Endothelial cell of umbilical vein (primary cell): ENCODE measurements at regions not wholly inside any gene's neighbourhood (a gene's known extent, or its start where the extent isn't known, plus 50 kb on each side); places are given as distances from the start of the nearest gene placed in this dataset.

Source experiments
- BruUV-seq: library from RNA; stranded (reverse); fragments of 400-500 nt; replicated peaks from 2 replicates; lab custom pipeline; 2021; lab: Mats Ljungman, UMichigan
- CTCF ChIA-PET: fragments of 300-600, 350-600 bp; sonication (Branson Sonifier 250); formaldehyde crosslinking; loops from one replicate; lab custom pipeline; 2021; ENCODE audit warnings: antibody characterized with exemption, inconsistent platforms; lab: Charles Lee
- POLR2A ChIA-PET: fragments of 300-600, 350-600 bp; sonication (Branson Sonifier 250); formaldehyde crosslinking; loops from one replicate; lab custom pipeline; 2021; ENCODE audit warnings: antibody characterized with exemption, inconsistent platforms; lab: Charles Lee
- DNase-seq: peaks from one replicate; pipeline ENCODE4 v3.0.0-alpha.2; 2011; ENCODE audit warnings: low read depth, low spot score
- FAIRE-seq: peaks from 2 replicates; lab custom pipeline; 2011; peaks lifted over from hg19 to GRCh38; lab: Jason Lieb, UNC
- H2AFZ ChIP-seq: 2 replicates; pipeline ENCODE4 v1.6.0; 2012; ENCODE audit warnings: low read depth, low read length, control low read depth, inconsistent platforms
- H3K27ac ChIP-seq: 2 replicates; pipeline ENCODE4 v1.5.1; 2011; ENCODE audit warnings: low read depth, mild to moderate bottlenecking, control low read depth, low read length, moderate library complexity; ENCODE audit not compliant: insufficient read depth
- H3K27me3 ChIP-seq, 2 experiments: 2 replicates each; pipeline versions ENCODE4 v1.6.0 to v1.6.1; 2011; ENCODE audit warnings: low read length in 2 of 2, mixed read lengths in 1 of 2; ENCODE audit not compliant: control insufficient read depth in 2 of 2, insufficient read depth in 2 of 2
- H3K36me3 ChIP-seq, 2 experiments: 2 replicates in 1 of 2; 3 replicates in 1 of 2; pipeline ENCODE4 v1.5.1; 2011; ENCODE audit warnings: low read length in 2 of 2, mild to moderate bottlenecking in 1 of 2, moderate library complexity in 1 of 2; ENCODE audit not compliant: control insufficient read depth in 2 of 2, insufficient read depth in 2 of 2; ENCODE audit errors: extremely low read depth in 1 of 2
- H3K4me1 ChIP-seq: 3 replicates; pipeline ENCODE4 v1.5.1; 2011; ENCODE audit warnings: mild to moderate bottlenecking, low read length; ENCODE audit not compliant: control insufficient read depth, insufficient read depth; ENCODE audit errors: extremely low read depth
- H3K4me2 ChIP-seq: 2 replicates; pipeline ENCODE4 v1.6.1; 2011; ENCODE audit warnings: low read length, control low read depth, mixed read lengths; ENCODE audit not compliant: insufficient read depth
- H3K4me3 ChIP-seq, 3 experiments: fragments of 200-600 bp in 1 of 3; sonication (generic), shearing (Covaris generic) in 1 of 3; replicated peaks in 1 of 3; 2 replicates each; pipeline ENCODE4 v1.5.1; 2011 to 2016; ENCODE audit warnings: control low read depth in 3 of 3, low read length in 3 of 3, mild to moderate bottlenecking in 2 of 3, inconsistent platforms in 1 of 3, low read depth in 1 of 3, moderate library complexity in 1 of 3; ENCODE audit not compliant: insufficient read depth in 1 of 3
- H3K79me2 ChIP-seq: 2 replicates; pipeline ENCODE4 v1.6.0; 2012; ENCODE audit warnings: low read length, inconsistent platforms; ENCODE audit not compliant: control insufficient read depth, insufficient read depth
- H3K9ac ChIP-seq: replicated peaks from 2 replicates; pipeline ENCODE3; 2011; ENCODE audit warnings: low read length, control low read depth; ENCODE audit not compliant: insufficient read depth; ENCODE audit errors: extremely low read depth
- H3K9me1 ChIP-seq: replicated peaks from 3 replicates; pipeline ENCODE4 v1.6.0; 2011; ENCODE audit warnings: mild to moderate bottlenecking, low read length; ENCODE audit not compliant: control insufficient read depth, insufficient read depth; ENCODE audit errors: extremely low read depth
- H3K9me3 ChIP-seq: replicated peaks from 2 replicates; pipeline ENCODE4 v1.5.1; 2012; ENCODE audit warnings: low read length, inconsistent platforms; ENCODE audit not compliant: control insufficient read depth, insufficient read depth
- H4K20me1 ChIP-seq: replicated peaks from 2 replicates; pipeline ENCODE3; 2011; ENCODE audit warnings: mild to moderate bottlenecking, low read length; ENCODE audit not compliant: control insufficient read depth, insufficient read depth; ENCODE audit errors: extremely low read depth
- CTCF ChIP-seq, 2 donors: IDR thresholded peaks; 1 replicate in 1 of 2; 2 replicates in 1 of 2; pipeline ENCODE4 v1.5.1; 2011; ENCODE audit warnings: low read length in 2 of 2, mild to moderate bottlenecking in 2 of 2, moderate library complexity in 2 of 2, control low read depth in 1 of 2, inconsistent platforms in 1 of 2, low read depth in 1 of 2; ENCODE audit not compliant: insufficient read depth in 1 of 2; ENCODE audit errors: extremely low read depth in 1 of 2
- EZH2 ChIP-seq: IDR thresholded peaks from 2 replicates; pipeline ENCODE4 v1.6.1; 2012; ENCODE audit warnings: borderline replicate concordance, low read depth, mild to moderate bottlenecking, moderate library complexity, low read length, inconsistent platforms; ENCODE audit not compliant: severe bottlenecking
- FOS ChIP-seq: IDR thresholded peaks from 2 replicates; pipeline ENCODE4 v1.6.1; 2011; ENCODE audit warnings: mild to moderate bottlenecking, low read length, moderate library complexity, borderline replicate concordance; ENCODE audit not compliant: insufficient read depth
- GATA2 ChIP-seq: IDR thresholded peaks from 2 replicates; pipeline ENCODE4 v1.7.0; 2011; ENCODE audit warnings: low read depth, mild to moderate bottlenecking, moderate library complexity, mixed read lengths, low read length; ENCODE audit not compliant: insufficient read length, insufficient read depth
- JUN ChIP-seq: IDR thresholded peaks from 2 replicates; pipeline ENCODE4 v1.6.1; 2011; ENCODE audit warnings: borderline replicate concordance, low read depth; ENCODE audit not compliant: insufficient read length, insufficient read depth
- MAX ChIP-seq: IDR thresholded peaks from 2 replicates; pipeline ENCODE4 v1.6.1; 2011; ENCODE audit not compliant: insufficient read depth, insufficient read length
- MYC ChIP-seq: IDR thresholded peaks from one replicate; pipeline ENCODE4 v1.6.1; 2011; ENCODE audit warnings: mild to moderate bottlenecking, low read depth, low read length
- POLR2A ChIP-seq: IDR thresholded peaks from 2 replicates; pipeline ENCODE4 v1.6.1; 2012; ENCODE audit warnings: low read depth, mild to moderate bottlenecking, control low read depth, low read length
- POLR2AphosphoS5 ChIP-seq: IDR thresholded peaks from 2 replicates; pipeline ENCODE4 v1.6.1; 2012; ENCODE audit warnings: low read depth, mild to moderate bottlenecking, control low read depth, low read length, moderate library complexity; ENCODE audit not compliant: insufficient read depth
- dilution Hi-C: fragments of 300-500 bp; cut with MboI; formaldehyde crosslinking; loops from one replicate; pipeline ENCODE4 v1.15.0; 2019; ENCODE audit warnings: low sequenced_read_pairs; ENCODE audit not compliant: extremely low pct_ligation_motif_present
- intact Hi-C: fragments of 100-400 bp; cut with micrococcal nuclease; formaldehyde crosslinking; loops from one replicate; pipeline ENCODE4 v1.10.0; 2022

- ChIA-PET POLR2A (no interaction called here), CTCF (no interaction called here)
- intact Hi-C loops (no loop called here), dilution Hi-C loops (no loop called here)
- Histone ChIP-seq H3K4me1 (no peaks in the 10 kb centered on the region), H4K20me1 (no peaks in the 10 kb centered on the region), H3K27ac (no peak overlapping the region), H3K27me3 (no peaks in the 10 kb centered on the region), H3K36me3 (no peaks in the 10 kb centered on the region), H3K9me3 (no peaks in the 10 kb centered on the region), H3K4me2 (no peak overlapping the region), H3K4me3 (no peak overlapping the region), H2AFZ (no peak overlapping the region), H3K9ac (no peak overlapping the region), H3K9me1 (no peaks in the 10 kb centered on the region), H3K79me2 (no peaks in the 10 kb centered on the region)
- FAIRE-seq (no peak), DNase-seq (no peak)
- TF ChIP-seq MAX, result no peak
- TF ChIP-seq POLR2AphosphoS5, result no peak
- no peak for TF ChIP-seq FOS
- TF ChIP-seq EZH2, result no peak
- TF ChIP-seq MYC, result no peak
- TF ChIP-seq CTCF (IDR thresholded peaks at IDR 0.05; ENCODE audit: extremely low read depth in 1 of 2, insufficient read depth in 1 of 2, low read depth in 1 of 2, low read length in 2 of 2), result no peak
- no peak for TF ChIP-seq JUN
- TF ChIP-seq POLR2A, result no peak
- no peak for TF ChIP-seq GATA2
- BruUV-seq, result no TSS peak
Observed at GRCh38 chr7:10312942-10313341, 660.7 kb upstream of the PHF14 start.
